ENCODE measurements at regions not wholly inside any gene's neighbourhood (a gene's known extent, or its start where the extent isn't known, plus 50 kb on each side); places are given as distances from the start of the nearest gene placed in this dataset.

- DNase-seq (ENCODE audit: low read depth), result no peak
- no peak overlapping the region for H3K4me3 ChIP-seq (ENCODE audit: control insufficient read depth, low read depth, low read length)
- peak; percentile 88 for TF ChIP-seq CTCF (IDR thresholded peaks at IDR 0.05; ENCODE audit: control insufficient read depth, insufficient read depth, low read depth, low read length, missing control alignments)
These were observed 415.4 kb upstream of the CCDC196 start for GRCh38 chr14:66070542-66071319.

GRCh38 chr14:66072190-66073084 lies 413.7 kb upstream of the CCDC196 start:
- DNase-seq (ENCODE audit: low read depth), result no peak
- no peak overlapping the region for H3K4me3 ChIP-seq (ENCODE audit: control insufficient read depth, low read depth, low read length)
- no peak for TF ChIP-seq CTCF (IDR thresholded peaks at IDR 0.05; ENCODE audit: control insufficient read depth, insufficient read depth, low read depth, low read length, missing control alignments)

- no peak for TF ChIP-seq CTCF (IDR thresholded peaks at IDR 0.05; ENCODE audit: control insufficient read depth, insufficient read depth, low read depth, low read length, missing control alignments)
- DNase-seq (ENCODE audit: low read depth), result no peak
- no peak overlapping the region for H3K4me3 ChIP-seq (ENCODE audit: control insufficient read depth, low read depth, low read length)
These were observed 411.6 kb upstream of the CCDC196 start for GRCh38 chr14:66074537-66074936.

- DNase-seq (ENCODE audit: low read depth), result no peak
- no peak for TF ChIP-seq CTCF (IDR thresholded peaks at IDR 0.05; ENCODE audit: control insufficient read depth, insufficient read depth, low read depth, low read length, missing control alignments)
- H3K4me3 ChIP-seq (ENCODE audit: control insufficient read depth, low read depth, low read length), result no peak overlapping the region
These were observed 410.0 kb upstream of the CCDC196 start for GRCh38 chr14:66076176-66076575.

GRCh38 chr14:66078006-66078405 lies 408.2 kb upstream of the CCDC196 start:
- H3K4me3 ChIP-seq (ENCODE audit: control insufficient read depth, low read depth, low read length), result no peak overlapping the region
- TF ChIP-seq CTCF (IDR thresholded peaks at IDR 0.05; ENCODE audit: control insufficient read depth, insufficient read depth, low read depth, low read length, missing control alignments), result no peak
- no peak for DNase-seq (ENCODE audit: low read depth)

- no peak for TF ChIP-seq CTCF (IDR thresholded peaks at IDR 0.05; ENCODE audit: control insufficient read depth, insufficient read depth, low read depth, low read length, missing control alignments)
- no peak overlapping the region for H3K4me3 ChIP-seq (ENCODE audit: control insufficient read depth, low read depth, low read length)
- no peak for DNase-seq (ENCODE audit: low read depth)
These were observed 404.4 kb upstream of the CCDC196 start for GRCh38 chr14:66081594-66082376.

All from AG09309 (cell line).